ENCODE measurements at regions not wholly inside any gene's neighbourhood (a gene's known extent, or its start where the extent isn't known, plus 50 kb on each side); places are given as distances from the start of the nearest gene placed in this dataset.

DNA sequence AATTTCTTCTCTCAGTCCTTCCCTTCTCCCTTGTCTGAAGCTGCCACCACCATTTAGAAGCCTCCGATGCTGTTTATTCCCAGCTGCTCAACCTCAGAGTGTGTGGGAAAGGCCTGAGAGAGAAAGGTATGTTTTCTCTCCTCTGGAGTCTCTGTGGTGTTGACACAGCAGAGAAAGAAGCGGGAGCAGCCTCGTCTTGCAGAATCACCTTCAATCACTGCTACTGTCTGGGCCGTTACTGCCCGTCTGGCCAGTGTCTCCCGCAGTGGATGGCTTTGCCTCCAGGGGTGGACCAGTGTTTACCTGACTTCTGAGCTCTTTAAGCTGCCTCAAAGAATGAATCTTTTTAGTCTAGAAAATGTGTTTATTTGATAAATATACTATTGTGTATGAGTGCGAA lies 148.9 kb upstream of the FAM47C start (continued):
- TF ChIP-seq, protein P1, sequence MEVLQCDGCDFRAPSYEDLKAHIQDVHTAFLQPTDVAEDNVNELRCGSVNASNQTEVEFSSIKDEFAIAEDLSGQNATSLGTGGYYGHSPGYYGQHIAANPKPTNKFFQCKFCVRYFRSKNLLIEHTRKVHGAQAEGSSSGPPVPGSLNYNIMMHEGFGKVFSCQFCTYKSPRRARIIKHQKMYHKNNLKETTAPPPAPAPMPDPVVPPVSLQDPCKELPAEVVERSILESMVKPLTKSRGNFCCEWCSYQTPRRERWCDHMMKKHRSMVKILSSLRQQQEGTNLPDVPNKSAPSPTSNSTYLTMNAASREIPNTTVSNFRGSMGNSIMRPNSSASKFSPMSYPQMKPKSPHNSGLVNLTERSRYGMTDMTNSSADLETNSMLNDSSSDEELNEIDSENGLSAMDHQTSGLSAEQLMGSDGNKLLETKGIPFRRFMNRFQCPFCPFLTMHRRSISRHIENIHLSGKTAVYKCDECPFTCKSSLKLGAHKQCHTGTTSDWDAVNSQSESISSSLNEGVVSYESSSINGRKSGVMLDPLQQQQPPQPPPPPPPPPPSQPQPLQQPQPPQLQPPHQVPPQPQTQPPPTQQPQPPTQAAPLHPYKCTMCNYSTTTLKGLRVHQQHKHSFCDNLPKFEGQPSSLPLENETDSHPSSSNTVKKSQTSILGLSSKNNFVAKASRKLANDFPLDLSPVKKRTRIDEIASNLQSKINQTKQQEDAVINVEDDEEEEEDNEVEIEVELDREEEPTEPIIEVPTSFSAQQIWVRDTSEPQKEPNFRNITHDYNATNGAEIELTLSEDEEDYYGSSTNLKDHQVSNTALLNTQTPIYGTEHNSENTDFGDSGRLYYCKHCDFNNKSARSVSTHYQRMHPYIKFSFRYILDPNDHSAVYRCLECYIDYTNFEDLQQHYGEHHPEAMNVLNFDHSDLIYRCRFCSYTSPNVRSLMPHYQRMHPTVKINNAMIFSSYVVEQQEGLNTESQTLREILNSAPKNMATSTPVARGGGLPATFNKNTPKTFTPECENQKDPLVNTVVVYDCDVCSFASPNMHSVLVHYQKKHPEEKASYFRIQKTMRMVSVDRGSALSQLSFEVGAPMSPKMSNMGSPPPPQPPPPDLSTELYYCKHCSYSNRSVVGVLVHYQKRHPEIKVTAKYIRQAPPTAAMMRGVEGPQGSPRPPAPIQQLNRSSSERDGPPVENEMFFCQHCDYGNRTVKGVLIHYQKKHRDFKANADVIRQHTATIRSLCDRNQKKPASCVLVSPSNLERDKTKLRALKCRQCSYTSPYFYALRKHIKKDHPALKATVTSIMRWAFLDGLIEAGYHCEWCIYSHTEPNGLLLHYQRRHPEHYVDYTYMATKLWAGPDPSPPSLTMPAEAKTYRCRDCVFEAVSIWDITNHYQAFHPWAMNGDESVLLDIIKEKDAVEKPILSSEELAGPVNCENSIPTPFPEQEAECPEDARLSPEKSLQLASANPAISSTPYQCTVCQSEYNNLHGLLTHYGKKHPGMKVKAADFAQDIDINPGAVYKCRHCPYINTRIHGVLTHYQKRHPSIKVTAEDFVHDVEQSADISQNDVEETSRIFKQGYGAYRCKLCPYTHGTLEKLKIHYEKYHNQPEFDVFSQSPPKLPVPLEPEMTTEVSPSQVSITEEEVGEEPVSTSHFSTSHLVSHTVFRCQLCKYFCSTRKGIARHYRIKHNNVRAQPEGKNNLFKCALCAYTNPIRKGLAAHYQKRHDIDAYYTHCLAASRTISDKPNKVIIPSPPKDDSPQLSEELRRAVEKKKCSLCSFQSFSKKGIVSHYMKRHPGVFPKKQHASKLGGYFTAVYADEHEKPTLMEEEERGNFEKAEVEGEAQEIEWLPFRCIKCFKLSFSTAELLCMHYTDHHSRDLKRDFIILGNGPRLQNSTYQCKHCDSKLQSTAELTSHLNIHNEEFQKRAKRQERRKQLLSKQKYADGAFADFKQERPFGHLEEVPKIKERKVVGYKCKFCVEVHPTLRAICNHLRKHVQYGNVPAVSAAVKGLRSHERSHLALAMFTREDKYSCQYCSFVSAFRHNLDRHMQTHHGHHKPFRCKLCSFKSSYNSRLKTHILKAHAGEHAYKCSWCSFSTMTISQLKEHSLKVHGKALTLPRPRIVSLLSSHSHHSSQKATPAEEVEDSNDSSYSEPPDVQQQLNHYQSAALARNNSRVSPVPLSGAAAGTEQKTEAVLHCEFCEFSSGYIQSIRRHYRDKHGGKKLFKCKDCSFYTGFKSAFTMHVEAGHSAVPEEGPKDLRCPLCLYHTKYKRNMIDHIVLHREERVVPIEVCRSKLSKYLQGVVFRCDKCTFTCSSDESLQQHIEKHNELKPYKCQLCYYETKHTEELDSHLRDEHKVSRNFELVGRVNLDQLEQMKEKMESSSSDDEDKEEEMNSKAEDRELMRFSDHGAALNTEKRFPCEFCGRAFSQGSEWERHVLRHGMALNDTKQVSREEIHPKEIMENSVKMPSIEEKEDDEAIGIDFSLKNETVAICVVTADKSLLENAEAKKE (CRISPR knock-in tag; IDR thresholded peaks at IDR 0.05), result no peak
- TF ChIP-seq, protein P2, sequence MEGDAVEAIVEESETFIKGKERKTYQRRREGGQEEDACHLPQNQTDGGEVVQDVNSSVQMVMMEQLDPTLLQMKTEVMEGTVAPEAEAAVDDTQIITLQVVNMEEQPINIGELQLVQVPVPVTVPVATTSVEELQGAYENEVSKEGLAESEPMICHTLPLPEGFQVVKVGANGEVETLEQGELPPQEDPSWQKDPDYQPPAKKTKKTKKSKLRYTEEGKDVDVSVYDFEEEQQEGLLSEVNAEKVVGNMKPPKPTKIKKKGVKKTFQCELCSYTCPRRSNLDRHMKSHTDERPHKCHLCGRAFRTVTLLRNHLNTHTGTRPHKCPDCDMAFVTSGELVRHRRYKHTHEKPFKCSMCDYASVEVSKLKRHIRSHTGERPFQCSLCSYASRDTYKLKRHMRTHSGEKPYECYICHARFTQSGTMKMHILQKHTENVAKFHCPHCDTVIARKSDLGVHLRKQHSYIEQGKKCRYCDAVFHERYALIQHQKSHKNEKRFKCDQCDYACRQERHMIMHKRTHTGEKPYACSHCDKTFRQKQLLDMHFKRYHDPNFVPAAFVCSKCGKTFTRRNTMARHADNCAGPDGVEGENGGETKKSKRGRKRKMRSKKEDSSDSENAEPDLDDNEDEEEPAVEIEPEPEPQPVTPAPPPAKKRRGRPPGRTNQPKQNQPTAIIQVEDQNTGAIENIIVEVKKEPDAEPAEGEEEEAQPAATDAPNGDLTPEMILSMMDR (conservative IDR thresholded peaks at IDR 0.05; ENCODE audit: low read depth in 2 of 2), result no peak
- TF ChIP-seq ZNF114 (CRISPR knock-in tag; IDR thresholded peaks at IDR 0.05) (no peak), NANOG (IDR thresholded peaks at IDR 0.05; ENCODE audit: borderline replicate concordance) (no peak)

DNA sequence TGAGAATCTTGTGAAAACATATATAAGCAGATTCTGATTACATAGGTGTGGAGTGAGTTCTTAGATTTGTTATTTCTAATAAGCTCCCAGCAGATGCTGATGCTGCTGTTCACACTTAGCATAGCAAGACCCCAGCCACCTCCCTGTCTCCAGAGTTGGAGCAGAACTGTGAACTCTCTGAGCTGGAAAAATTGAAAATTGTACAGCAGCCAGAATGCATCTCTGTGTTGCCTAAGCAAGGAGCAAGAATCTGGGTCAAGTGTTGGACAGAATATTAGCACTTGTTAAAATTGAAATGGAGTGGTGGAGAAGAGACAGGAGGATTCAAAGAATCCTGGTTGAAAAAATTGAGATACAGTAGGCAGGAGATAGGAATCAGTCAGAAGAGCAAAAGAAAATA lies 146.6 kb upstream of the FAM47C start:
- H3K27ac ChIP-seq (ENCODE audit: low read depth), result no peak overlapping the region
- no peaks in the 10 kb centered on the region for H3K79me2 ChIP-seq (replicated peaks; ENCODE audit: insufficient read depth)
- Mint-ChIP-seq H3K4me3 (no peak overlapping the region), H3K4me1 (no peaks in the 10 kb centered on the region), H3K36me3 (ENCODE audit: low read depth) (no peaks in the 10 kb centered on the region), H3K27ac (no peak overlapping the region), H3K27me3 (ENCODE audit: insufficient read depth, low read depth, poor library complexity) (peaks cover 3% of the 10 kb centered on the region), H3K9me3 (no peaks in the 10 kb centered on the region)
- DNase-seq (ENCODE audit: low spot score) (no peak), ATAC-seq (no peak)
- no peaks in the 10 kb centered on the region for H3K27me3 ChIP-seq (ENCODE audit: insufficient read depth)
- no peaks in the 10 kb centered on the region for H3K36me3 ChIP-seq (ENCODE audit: insufficient read depth)
- no peaks in the 10 kb centered on the region for H4K20me1 ChIP-seq (replicated peaks; ENCODE audit: insufficient read depth)
- H3F3A ChIP-seq (replicated peaks; ENCODE audit: low read depth), result no peaks in the 10 kb centered on the region
- no peaks in the 10 kb centered on the region for H3K9me2 ChIP-seq (ENCODE audit: insufficient read depth)
- H3K4me3 ChIP-seq, result no peak overlapping the region
- H3K4me1 ChIP-seq (ENCODE audit: insufficient read depth), result no peaks in the 10 kb centered on the region
- H3K4me2 ChIP-seq, result no peak overlapping the region
- no peak overlapping the region for H2AFZ ChIP-seq
- no peak for TF ChIP-seq EZH2phosphoT487 (IDR thresholded peaks at IDR 0.05; ENCODE audit: unreplicated experiment)
- TF ChIP-seq, protein P1 (CRISPR knock-in tag; IDR thresholded peaks at IDR 0.05), result no peak
